ENCODE measurements at regions not wholly inside any gene's neighbourhood (a gene's known extent, or its start where the extent isn't known, plus 50 kb on each side); places are given as distances from the start of the nearest gene placed in this dataset.

DNA sequence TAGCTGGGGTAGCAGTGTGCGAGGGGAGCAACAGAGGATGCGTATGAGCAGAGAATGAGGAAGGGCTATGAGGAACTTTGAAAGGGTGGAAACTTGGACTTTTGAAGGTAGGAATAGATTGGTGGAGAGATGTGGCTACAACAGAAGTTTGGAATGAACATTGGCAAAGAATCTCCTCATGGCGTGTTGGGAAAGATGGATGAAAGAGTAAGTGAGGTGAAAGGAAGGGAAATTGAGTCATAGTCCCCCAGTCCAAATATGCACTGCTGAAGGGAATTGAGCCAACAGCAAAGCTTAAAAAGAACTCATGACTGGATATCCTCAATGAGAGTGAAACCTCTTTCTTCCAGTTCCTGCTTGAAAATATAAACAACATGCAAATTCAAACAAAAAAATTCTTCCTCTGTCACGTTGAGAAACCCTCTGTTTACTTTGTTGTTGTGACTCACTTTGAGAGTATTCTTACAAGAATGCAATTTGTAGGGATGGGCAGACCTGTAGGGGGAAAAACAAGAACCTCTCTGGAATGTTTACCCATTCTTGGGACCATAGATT is 313.2 kb upstream of the KCNJ16 start:
- no peaks in the 10 kb centered on the region for H3K9me3 ChIP-seq (ENCODE audit: control insufficient read depth, insufficient read depth, low read length)
- H3K4me3 ChIP-seq (ENCODE audit: low read length) = no peak overlapping the region
- no peak overlapping the region for H3K27ac ChIP-seq (ENCODE audit: low read length)
- H3K27me3 ChIP-seq (ENCODE audit: control insufficient read depth, insufficient read depth, low read length) = no peaks in the 10 kb centered on the region
- H3K4me1 ChIP-seq (ENCODE audit: control insufficient read depth, insufficient read depth, low read length) = no peaks in the 10 kb centered on the region
- H3K36me3 ChIP-seq (ENCODE audit: control insufficient read depth, insufficient read depth, low read length) = no peaks in the 10 kb centered on the region
- DNase-seq (ENCODE audit: low read depth, low spot score) = no peak
- no CpG with 5 or more reads among the region's 4 CpGs for WGBS (ENCODE audit: insufficient coverage, insufficient read length)

- no peaks in the 10 kb centered on the region for H3K9me3 ChIP-seq (ENCODE audit: control insufficient read depth, insufficient read depth, low read length)
- H3K27me3 ChIP-seq (ENCODE audit: control insufficient read depth, insufficient read depth, low read length) = no peaks in the 10 kb centered on the region
- DNase-seq (ENCODE audit: low read depth, low spot score) = no peak
- H3K4me3 ChIP-seq (ENCODE audit: low read length) = no peak overlapping the region
- no peaks in the 10 kb centered on the region for H3K4me1 ChIP-seq (ENCODE audit: control insufficient read depth, insufficient read depth, low read length)
- no CpG with 5 or more reads among the region's 1 CpG for WGBS (ENCODE audit: insufficient coverage, insufficient read length)
- no peak overlapping the region for H3K27ac ChIP-seq (ENCODE audit: low read length)
- no peaks in the 10 kb centered on the region for H3K36me3 ChIP-seq (ENCODE audit: control insufficient read depth, insufficient read depth, low read length)
These were observed 312.7 kb upstream of the KCNJ16 start for GRCh38 chr17:69762359-69762758.

DNA sequence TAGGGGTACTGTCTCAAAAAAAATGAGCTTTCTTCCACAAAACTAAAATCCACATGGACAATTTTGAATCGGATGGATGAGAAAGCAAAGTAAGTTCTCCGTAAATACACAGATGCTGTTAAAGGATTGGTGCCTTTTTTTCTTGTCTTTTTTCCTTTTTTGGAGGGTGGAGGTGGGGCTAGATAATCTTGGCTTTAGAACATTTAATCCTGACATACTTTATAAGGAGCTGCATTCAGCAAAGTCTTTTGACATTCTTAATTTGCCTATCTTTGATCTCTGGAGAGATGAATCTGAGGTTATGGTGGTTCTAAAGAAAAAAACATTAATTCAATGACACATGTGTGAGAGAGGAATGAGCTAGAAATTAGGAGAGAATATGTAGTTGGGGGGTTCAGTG is 312.3 kb upstream of the KCNJ16 start:
- WGBS (ENCODE audit: insufficient coverage, insufficient read length) = no CpG with 5 or more reads among the region's 2 CpGs
- no peaks in the 10 kb centered on the region for H3K36me3 ChIP-seq (ENCODE audit: control insufficient read depth, insufficient read depth, low read length)
- H3K4me3 ChIP-seq (ENCODE audit: low read length) = no peak overlapping the region
- H3K4me1 ChIP-seq (ENCODE audit: control insufficient read depth, insufficient read depth, low read length) = no peaks in the 10 kb centered on the region
- no peaks in the 10 kb centered on the region for H3K27me3 ChIP-seq (ENCODE audit: control insufficient read depth, insufficient read depth, low read length)
- no peak for DNase-seq (ENCODE audit: low read depth, low spot score)
- no peak overlapping the region for H3K27ac ChIP-seq (ENCODE audit: low read length)
- H3K9me3 ChIP-seq (ENCODE audit: control insufficient read depth, insufficient read depth, low read length) = no peaks in the 10 kb centered on the region

- H3K9me3 ChIP-seq (ENCODE audit: control insufficient read depth, insufficient read depth, low read length) = no peaks in the 10 kb centered on the region
- no CpG with 5 or more reads among the region's 3 CpGs for WGBS (ENCODE audit: insufficient coverage, insufficient read length)
- H3K27me3 ChIP-seq (ENCODE audit: control insufficient read depth, insufficient read depth, low read length) = no peaks in the 10 kb centered on the region
- no peak overlapping the region for H3K27ac ChIP-seq (ENCODE audit: low read length)
- no peaks in the 10 kb centered on the region for H3K4me1 ChIP-seq (ENCODE audit: control insufficient read depth, insufficient read depth, low read length)
- no peaks in the 10 kb centered on the region for H3K36me3 ChIP-seq (ENCODE audit: control insufficient read depth, insufficient read depth, low read length)
- no peak for DNase-seq (ENCODE audit: low read depth, low spot score)
- H3K4me3 ChIP-seq (ENCODE audit: low read length) = no peak overlapping the region
These were observed 311.5 kb upstream of the KCNJ16 start for GRCh38 chr17:69763503-69763902.

GRCh38 chr17:69764146-69764545 is 310.9 kb upstream of the KCNJ16 start:
- H3K27me3 ChIP-seq (ENCODE audit: control insufficient read depth, insufficient read depth, low read length) = no peaks in the 10 kb centered on the region
- no peak overlapping the region for H3K27ac ChIP-seq (ENCODE audit: low read length)
- no peaks in the 10 kb centered on the region for H3K36me3 ChIP-seq (ENCODE audit: control insufficient read depth, insufficient read depth, low read length)
- DNase-seq (ENCODE audit: low read depth, low spot score) = no peak
- H3K4me3 ChIP-seq (ENCODE audit: low read length) = no peak overlapping the region
- no peaks in the 10 kb centered on the region for H3K4me1 ChIP-seq (ENCODE audit: control insufficient read depth, insufficient read depth, low read length)
- WGBS (ENCODE audit: insufficient coverage, insufficient read length) = no CpG with 5 or more reads among the region's 1 CpG
- no peaks in the 10 kb centered on the region for H3K9me3 ChIP-seq (ENCODE audit: control insufficient read depth, insufficient read depth, low read length)

DNA sequence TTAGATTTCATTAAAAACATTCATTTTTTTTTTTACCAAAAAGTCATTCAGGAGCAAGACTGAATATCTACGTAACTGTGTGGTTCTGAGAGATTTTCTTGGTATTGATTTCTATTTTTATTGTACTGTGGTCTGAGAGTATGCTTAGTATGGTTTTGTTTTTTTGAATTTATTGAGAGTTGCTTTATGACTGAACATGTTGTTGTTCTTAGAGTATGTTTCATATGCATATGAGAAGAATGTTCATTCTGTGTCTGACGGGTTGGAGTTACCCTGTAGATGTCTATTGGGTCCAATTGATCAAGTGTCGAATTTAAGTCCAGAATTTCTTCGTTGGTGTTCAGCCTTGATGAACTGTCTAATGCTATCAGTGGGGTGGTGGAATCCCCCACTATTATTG is 306.0 kb upstream of the KCNJ16 start:
- H3K27me3 ChIP-seq (ENCODE audit: control insufficient read depth, insufficient read depth, low read length) = no peaks in the 10 kb centered on the region
- no peaks in the 10 kb centered on the region for H3K9me3 ChIP-seq (ENCODE audit: control insufficient read depth, insufficient read depth, low read length)
- no peak overlapping the region for H3K27ac ChIP-seq (ENCODE audit: low read length)
- no peak overlapping the region for H3K4me3 ChIP-seq (ENCODE audit: low read length)
- WGBS (ENCODE audit: insufficient coverage, insufficient read length) = no CpG with 5 or more reads among the region's 4 CpGs
- no peaks in the 10 kb centered on the region for H3K4me1 ChIP-seq (ENCODE audit: control insufficient read depth, insufficient read depth, low read length)
- no peaks in the 10 kb centered on the region for H3K36me3 ChIP-seq (ENCODE audit: control insufficient read depth, insufficient read depth, low read length)
- no peak for DNase-seq (ENCODE audit: low read depth, low spot score)

- Histone ChIP-seq H3K9me3 (ENCODE audit: control insufficient read depth, insufficient read depth, low read length) (no peaks in the 10 kb centered on the region), H3K36me3 (ENCODE audit: control insufficient read depth, insufficient read depth, low read length) (no peaks in the 10 kb centered on the region), H3K4me3 (ENCODE audit: low read length) (no peak overlapping the region), H3K4me1 (ENCODE audit: control insufficient read depth, insufficient read depth, low read length) (no peaks in the 10 kb centered on the region), H3K27ac (ENCODE audit: low read length) (no peak overlapping the region), H3K27me3 (ENCODE audit: control insufficient read depth, insufficient read depth, low read length) (no peaks in the 10 kb centered on the region)
- no CpG with 5 or more reads among the region's 3 CpGs for WGBS (ENCODE audit: insufficient coverage, insufficient read length)
- DNase-seq (ENCODE audit: low read depth, low spot score) = no peak
These were observed 301.9 kb upstream of the KCNJ16 start for GRCh38 chr17:69773081-69773480.

DNA sequence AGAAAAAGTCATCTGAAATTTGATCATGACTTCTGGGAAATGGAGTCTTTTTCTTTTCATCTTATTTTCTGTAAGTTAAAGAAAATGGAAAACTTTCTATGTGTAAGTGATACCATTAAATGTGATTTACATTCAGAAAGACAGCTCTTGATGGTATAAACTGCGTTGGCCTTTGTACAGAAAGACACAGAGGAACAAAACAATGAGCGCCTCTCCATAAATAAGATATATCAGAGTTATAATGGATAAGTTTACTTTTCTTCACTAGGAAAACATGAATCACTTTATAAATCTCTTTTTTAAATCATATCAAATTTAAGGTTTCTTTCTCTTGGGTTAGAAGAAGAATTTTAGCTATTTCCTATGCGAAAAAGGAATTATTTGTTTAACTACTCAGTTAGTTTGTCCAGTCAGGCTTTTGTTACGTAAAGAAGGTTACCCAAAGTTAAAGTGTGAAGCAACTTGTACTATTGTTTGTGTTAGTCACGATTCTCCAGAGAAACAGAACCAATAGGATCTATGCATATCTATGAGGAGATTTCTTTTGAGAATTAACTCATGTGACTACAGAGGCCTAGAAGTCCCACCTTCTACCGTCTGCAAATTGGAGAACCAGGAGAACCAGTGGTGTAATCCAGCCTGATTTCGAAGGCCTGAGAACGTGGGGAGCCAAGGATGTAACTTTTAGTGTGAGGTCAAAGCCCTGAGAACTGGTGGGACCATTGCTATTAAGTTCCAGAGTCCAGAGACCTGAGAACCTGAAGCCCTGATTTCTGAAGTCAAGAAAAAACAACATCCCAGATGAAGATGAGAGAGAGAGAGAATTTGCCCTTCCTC is 295.4 kb upstream of the KCNJ16 start:
- Histone ChIP-seq H3K27ac (ENCODE audit: low read length) (no peak overlapping the region), H3K9me3 (ENCODE audit: control insufficient read depth, insufficient read depth, low read length) (no peaks in the 10 kb centered on the region), H3K36me3 (ENCODE audit: control insufficient read depth, insufficient read depth, low read length) (no peaks in the 10 kb centered on the region), H3K4me3 (ENCODE audit: low read length) (no peak overlapping the region), H3K4me1 (ENCODE audit: control insufficient read depth, insufficient read depth, low read length) (no peaks in the 10 kb centered on the region), H3K27me3 (ENCODE audit: control insufficient read depth, insufficient read depth, low read length) (no peaks in the 10 kb centered on the region)
- DNase-seq (ENCODE audit: low read depth, low spot score) = no peak
- WGBS (ENCODE audit: insufficient coverage, insufficient read length) = no CpG with 5 or more reads among the region's 8 CpGs

DNA sequence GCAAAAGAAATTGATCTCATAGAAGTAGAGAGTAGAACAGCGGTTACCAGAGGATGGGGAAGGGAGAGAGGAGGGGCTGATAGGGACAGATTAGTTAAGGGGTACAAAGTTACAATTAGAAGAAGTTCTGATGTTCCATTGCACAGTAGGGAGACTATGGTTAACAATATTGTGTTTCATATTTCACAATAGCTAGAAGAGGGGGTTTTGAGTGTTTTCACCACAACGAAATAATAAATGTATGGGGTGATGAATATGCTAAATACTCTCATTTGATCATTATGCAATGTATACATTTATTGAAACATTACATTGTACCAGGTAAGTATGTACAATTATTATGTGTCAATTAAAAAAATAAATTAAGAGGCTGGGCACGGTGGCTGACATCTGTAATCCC is 291.2 kb upstream of the KCNJ16 start:
- no peak overlapping the region for H3K27ac ChIP-seq (ENCODE audit: low read length)
- WGBS (ENCODE audit: insufficient coverage, insufficient read length) = no CpG with 5 or more reads among the region's 3 CpGs
- H3K27me3 ChIP-seq (ENCODE audit: control insufficient read depth, insufficient read depth, low read length) = no peaks in the 10 kb centered on the region
- no peaks in the 10 kb centered on the region for H3K9me3 ChIP-seq (ENCODE audit: control insufficient read depth, insufficient read depth, low read length)
- no peak for DNase-seq (ENCODE audit: low read depth, low spot score)
- H3K4me3 ChIP-seq (ENCODE audit: low read length) = no peak overlapping the region
- no peaks in the 10 kb centered on the region for H3K4me1 ChIP-seq (ENCODE audit: control insufficient read depth, insufficient read depth, low read length)
- H3K36me3 ChIP-seq (ENCODE audit: control insufficient read depth, insufficient read depth, low read length) = no peaks in the 10 kb centered on the region

GRCh38 chr17:69788957-69789356 is 286.1 kb upstream of the KCNJ16 start:
- no CpG with 5 or more reads among the region's 2 CpGs for WGBS (ENCODE audit: insufficient coverage, insufficient read length)
- no peaks in the 10 kb centered on the region for H3K9me3 ChIP-seq (ENCODE audit: control insufficient read depth, insufficient read depth, low read length)

DNA sequence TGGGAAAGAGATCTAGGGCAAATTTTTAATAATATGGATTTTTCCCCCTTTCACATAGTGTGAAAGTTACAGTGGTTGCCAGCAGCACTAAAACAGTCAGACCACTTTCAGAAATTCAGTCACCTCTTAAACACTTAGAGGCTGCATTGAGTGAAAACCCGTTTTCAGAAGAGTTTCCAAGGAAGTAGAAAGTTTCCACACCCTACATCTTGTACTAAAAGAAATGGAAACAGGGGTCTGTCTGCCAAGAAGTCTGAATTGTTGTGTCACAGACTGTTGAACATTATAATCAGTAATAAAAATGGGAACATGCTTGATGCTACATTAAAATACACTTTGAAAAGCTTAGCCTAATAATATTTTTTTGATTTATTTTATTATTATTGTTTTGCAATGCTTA is 278.9 kb upstream of the KCNJ16 start:
- DNase-seq (ENCODE audit: low read depth, low spot score) = no peak
- WGBS (ENCODE audit: insufficient coverage, insufficient read length) = no CpG with 5 or more reads among the region's 1 CpG

More at GRCh38 chr17:69788957-69789356, 286.1 kb upstream of the KCNJ16 start:
- Histone ChIP-seq H3K4me1 (ENCODE audit: control insufficient read depth, insufficient read depth, low read length) (no peaks in the 10 kb centered on the region), H3K27me3 (ENCODE audit: control insufficient read depth, insufficient read depth, low read length) (no peaks in the 10 kb centered on the region), H3K27ac (ENCODE audit: low read length) (no peak overlapping the region), H3K4me3 (ENCODE audit: low read length) (no peak overlapping the region), H3K36me3 (ENCODE audit: control insufficient read depth, insufficient read depth, low read length) (no peaks in the 10 kb centered on the region)
- DNase-seq (ENCODE audit: low read depth, low spot score) = no peak

More for the DNA sequence above, 278.9 kb upstream of the KCNJ16 start:
- Histone ChIP-seq H3K36me3 (ENCODE audit: control insufficient read depth, insufficient read depth, low read length) (no peaks in the 10 kb centered on the region), H3K27me3 (ENCODE audit: control insufficient read depth, insufficient read depth, low read length) (no peaks in the 10 kb centered on the region), H3K4me3 (ENCODE audit: low read length) (no peak overlapping the region), H3K9me3 (ENCODE audit: control insufficient read depth, insufficient read depth, low read length) (no peaks in the 10 kb centered on the region), H3K4me1 (ENCODE audit: control insufficient read depth, insufficient read depth, low read length) (no peaks in the 10 kb centered on the region), H3K27ac (ENCODE audit: low read length) (no peak overlapping the region)
